ENCODE measurements at regions not wholly inside any gene's neighbourhood (a gene's known extent, or its start where the extent isn't known, plus 50 kb on each side); places are given as distances from the start of the nearest gene placed in this dataset.

GRCh38 chr13:110817143-110817542 is 97.7 kb downstream of the ANKRD10 start:
- TF ChIP-seq POLR2AphosphoS5 (IDR thresholded peaks at IDR 0.05) (no peak), EP300 (conservative IDR thresholded peaks at IDR 0.05; ENCODE audit: poor library complexity, severe bottlenecking) (no peak), CTCF (IDR thresholded peaks at IDR 0.05; ENCODE audit: poor library complexity, severe bottlenecking) (no peak), EZH2 (IDR thresholded peaks at IDR 0.05; ENCODE audit: borderline replicate concordance, insufficient read depth, low read length, poor library complexity, severe bottlenecking) (no peak), SMC3 (conservative IDR thresholded peaks at IDR 0.05; ENCODE audit: poor library complexity) (no peak), MXI1 (conservative IDR thresholded peaks at IDR 0.05; ENCODE audit: poor library complexity, severe bottlenecking) (no peak), REST (IDR thresholded peaks at IDR 0.05; ENCODE audit: borderline replicate concordance) (no peak), RAD21 (conservative IDR thresholded peaks at IDR 0.05) (no peak), TAF1 (IDR thresholded peaks at IDR 0.05; ENCODE audit: low read depth) (no peak)

GRCh38 chr13:110818747-110819146 is 96.1 kb downstream of the ANKRD10 start:
- no peaks in the 10 kb centered on the region for H3F3A ChIP-seq (ENCODE audit: insufficient read depth, low read length, poor library complexity, severe bottlenecking)
- no peaks in the 10 kb centered on the region for H3K27me3 ChIP-seq (ENCODE audit: insufficient read depth, low read depth, low read length)
- H3K9me3 ChIP-seq (ENCODE audit: low read length): no peaks in the 10 kb centered on the region
- H3K9ac ChIP-seq (ENCODE audit: low read length): no peak overlapping the region
- TF ChIP-seq RAD21 (conservative IDR thresholded peaks at IDR 0.05) (no peak), EZH2 (IDR thresholded peaks at IDR 0.05; ENCODE audit: borderline replicate concordance, insufficient read depth, low read length, poor library complexity, severe bottlenecking) (no peak), CTCF (IDR thresholded peaks at IDR 0.05; ENCODE audit: poor library complexity, severe bottlenecking) (no peak), REST (IDR thresholded peaks at IDR 0.05; ENCODE audit: borderline replicate concordance) (no peak), EP300 (conservative IDR thresholded peaks at IDR 0.05; ENCODE audit: poor library complexity, severe bottlenecking) (no peak), POLR2AphosphoS5 (IDR thresholded peaks at IDR 0.05) (no peak), TAF1 (IDR thresholded peaks at IDR 0.05; ENCODE audit: low read depth) (no peak), SMC3 (conservative IDR thresholded peaks at IDR 0.05; ENCODE audit: poor library complexity) (no peak), MXI1 (conservative IDR thresholded peaks at IDR 0.05; ENCODE audit: poor library complexity, severe bottlenecking) (no peak)
- H3K27ac ChIP-seq (ENCODE audit: low read length): no peak overlapping the region
- no peaks in the 10 kb centered on the region for H3K9me2 ChIP-seq (ENCODE audit: insufficient read depth, low read length)
- H3K4me2 ChIP-seq (ENCODE audit: low read length): no peak overlapping the region
- H4K20me1 ChIP-seq (ENCODE audit: insufficient read depth): no peaks in the 10 kb centered on the region
- no peaks in the 10 kb centered on the region for H3K36me3 ChIP-seq (ENCODE audit: insufficient read depth, low read length)
- H3K79me2 ChIP-seq (replicated peaks; ENCODE audit: insufficient read depth, low read length): no peaks in the 10 kb centered on the region
- no peak overlapping the region for H2AFZ ChIP-seq (ENCODE audit: low read depth, low read length)
- no peak overlapping the region for H3K4me3 ChIP-seq (ENCODE audit: low read length)

More at GRCh38 chr13:110817143-110817542, 97.7 kb downstream of the ANKRD10 start:
- Histone ChIP-seq H3K4me2 (ENCODE audit: low read length) (no peak overlapping the region), H3K27ac (ENCODE audit: low read length) (no peak overlapping the region), H3F3A (ENCODE audit: insufficient read depth, low read length, poor library complexity, severe bottlenecking) (no peaks in the 10 kb centered on the region), H3K4me3 (ENCODE audit: low read length) (no peak overlapping the region), H4K20me1 (ENCODE audit: insufficient read depth) (no peaks in the 10 kb centered on the region), H3K9ac (ENCODE audit: low read length) (no peak overlapping the region), H3K9me3 (ENCODE audit: low read length) (no peaks in the 10 kb centered on the region), H3K27me3 (ENCODE audit: insufficient read depth, low read depth, low read length) (no peaks in the 10 kb centered on the region), H3K79me2 (replicated peaks; ENCODE audit: insufficient read depth, low read length) (no peaks in the 10 kb centered on the region), H2AFZ (ENCODE audit: low read depth, low read length) (no peak overlapping the region), H3K36me3 (ENCODE audit: insufficient read depth, low read length) (no peaks in the 10 kb centered on the region), H3K9me2 (ENCODE audit: insufficient read depth, low read length) (no peaks in the 10 kb centered on the region)

All from neural cell (in vitro differentiated cells).